Amniotic epithelial cell (primary cell): ENCODE measurements at regions not wholly inside any gene's neighbourhood (a gene's known extent, or its start where the extent isn't known, plus 50 kb on each side); places are given as distances from the start of the nearest gene placed in this dataset.
"Not testable (repeated sequence)": the region's sequence is repeated elsewhere in the genome, so short reads cannot be mapped to it uniquely, and the experiment has no call there.

Experiments used
- DNase-seq: peaks from one replicate; pipeline ENCODE4 v3.0.0-alpha.2; 2010; ENCODE audit warnings: low read depth

- DNase-seq = no peak
Observed at GRCh38 chr22:49697047-49697446, 130.6 kb downstream of the BRD1 start.

GRCh38 chr22:49694462-49695260 is 133.0 kb downstream of the BRD1 start:
- no peak for DNase-seq

DNA sequence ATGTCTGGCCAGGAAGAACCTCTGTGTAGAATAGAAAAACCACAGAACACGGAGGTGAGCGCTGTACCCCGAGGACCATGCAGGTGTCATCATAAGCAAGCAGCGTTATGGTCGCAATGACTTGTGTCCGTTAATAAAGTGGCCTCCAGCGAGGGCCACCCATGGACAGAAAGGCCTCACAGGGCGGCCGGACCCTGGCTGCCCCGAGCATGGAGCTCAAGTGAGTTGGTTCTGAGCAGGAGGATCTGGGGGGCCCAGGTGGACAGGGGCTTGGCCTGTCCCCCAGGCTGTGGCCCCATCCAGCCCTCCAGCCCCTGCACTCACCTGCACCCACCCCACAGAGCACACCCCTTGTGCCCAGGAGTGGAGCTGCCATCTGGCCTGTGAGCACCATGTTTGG is 133.8 kb downstream of the BRD1 start:
- no peak for DNase-seq

DNA sequence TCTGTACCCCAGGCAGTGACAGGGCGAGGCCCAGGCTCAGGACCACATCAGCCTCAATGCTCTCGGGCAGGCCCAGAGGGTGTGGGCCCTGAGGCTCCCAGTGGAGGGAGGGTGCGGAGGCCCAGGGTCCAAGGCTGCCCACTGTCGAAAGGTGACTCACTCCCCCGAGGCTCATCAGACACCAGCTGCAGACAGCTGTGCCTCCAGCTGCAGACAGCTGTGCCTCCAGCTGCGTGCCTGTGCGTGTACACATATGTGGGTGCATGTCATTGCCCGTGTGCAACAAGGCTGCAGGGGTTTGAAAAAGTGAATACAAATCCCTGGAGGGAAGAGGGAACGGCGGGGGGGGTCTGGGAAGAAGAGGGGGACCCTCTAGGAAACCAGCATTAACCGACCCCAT is 134.3 kb downstream of the BRD1 start:
- no peak for DNase-seq

- DNase-seq = no peak
Observed at GRCh38 chr22:49692499-49693225, 135.0 kb downstream of the BRD1 start.

DNA sequence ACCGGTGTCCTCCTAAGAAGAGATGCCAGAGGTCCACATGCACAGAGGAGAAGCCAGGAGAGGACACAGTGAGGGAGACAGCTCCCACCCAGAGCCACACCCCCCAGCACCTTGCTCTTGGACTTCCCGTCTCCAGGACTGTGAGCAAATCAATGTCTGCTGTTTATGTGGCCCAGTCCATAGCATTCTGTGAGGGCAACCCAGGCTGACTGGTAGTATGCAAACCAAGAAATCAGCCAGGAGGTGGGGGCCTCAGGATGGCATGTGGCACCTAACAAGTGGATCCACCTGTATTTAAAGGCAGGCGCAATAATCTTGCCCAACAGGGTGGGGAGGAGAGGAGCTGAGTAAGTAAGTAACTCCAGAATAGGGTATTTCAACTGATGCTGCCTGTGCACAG is 136.4 kb downstream of the BRD1 start:
- DNase-seq = no peak

- no peak for DNase-seq
Observed at GRCh38 chr22:49690454-49690853, 137.2 kb downstream of the BRD1 start.

GRCh38 chr22:49689858-49690257 is 137.8 kb downstream of the BRD1 start:
- DNase-seq = no peak

GRCh38 chr22:49689255-49689770 is 138.4 kb downstream of the BRD1 start:
- no peak for DNase-seq

GRCh38 chr22:49688516-49689254 is 139.0 kb downstream of the BRD1 start:
- no peak for DNase-seq

- DNase-seq = no peak
Observed at GRCh38 chr22:49687786-49688515, 139.7 kb downstream of the BRD1 start.

DNA sequence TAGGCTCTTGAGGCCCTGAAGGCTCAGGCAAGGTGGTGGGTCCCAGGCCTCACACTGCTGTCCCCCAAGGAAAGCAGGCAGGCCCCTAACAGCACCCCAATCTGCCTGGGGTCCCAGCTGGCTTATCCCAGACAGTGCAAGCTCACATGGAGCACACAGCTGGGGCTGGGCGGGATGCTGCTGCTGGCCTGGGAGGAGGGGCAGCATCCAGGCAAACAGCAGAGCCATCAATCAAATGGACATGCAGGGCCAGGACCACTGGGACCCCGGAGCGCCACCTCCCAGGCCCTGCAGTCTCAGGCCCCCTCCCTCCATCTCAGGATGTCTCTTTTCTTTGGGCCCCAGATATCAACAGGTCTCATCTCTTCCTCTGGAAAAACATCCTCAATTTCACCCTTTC is 140.3 kb downstream of the BRD1 start:
- no peak for DNase-seq

GRCh38 chr22:49686495-49687219 is 141.0 kb downstream of the BRD1 start:
- DNase-seq = no peak

GRCh38 chr22:49685686-49686085 is 142.0 kb downstream of the BRD1 start:
- DNase-seq = no peak

DNA sequence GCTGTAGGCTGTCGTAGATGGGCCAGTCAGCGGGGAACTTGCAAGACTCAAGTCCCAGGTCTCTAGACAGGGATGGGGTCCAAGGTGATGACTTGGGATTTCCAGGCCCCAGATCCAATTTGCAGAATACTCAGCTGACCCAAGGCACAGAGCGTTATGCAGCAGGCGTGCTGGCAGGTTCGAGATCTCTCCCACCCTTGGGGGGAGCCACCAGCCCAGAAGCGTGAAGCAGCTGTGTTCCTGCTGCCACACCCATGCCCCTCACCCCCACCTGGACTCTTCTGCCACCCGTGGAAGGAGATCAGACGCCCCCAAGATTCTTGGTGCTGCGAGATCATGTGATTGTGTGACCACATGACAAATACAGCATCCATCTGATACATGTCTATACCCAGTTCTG is 142.6 kb downstream of the BRD1 start:
- DNase-seq = no peak

GRCh38 chr22:49683032-49683431 is 144.6 kb downstream of the BRD1 start:
- DNase-seq = no peak

- not testable (repeated sequence) for DNase-seq
Observed at GRCh38 chr22:49680819-49681218, 146.9 kb downstream of the BRD1 start.

GRCh38 chr22:49678842-49679170 is 148.9 kb downstream of the BRD1 start:
- DNase-seq = no peak

- DNase-seq = no peak
Observed at GRCh38 chr22:49678137-49678841, 149.4 kb downstream of the BRD1 start.

DNA sequence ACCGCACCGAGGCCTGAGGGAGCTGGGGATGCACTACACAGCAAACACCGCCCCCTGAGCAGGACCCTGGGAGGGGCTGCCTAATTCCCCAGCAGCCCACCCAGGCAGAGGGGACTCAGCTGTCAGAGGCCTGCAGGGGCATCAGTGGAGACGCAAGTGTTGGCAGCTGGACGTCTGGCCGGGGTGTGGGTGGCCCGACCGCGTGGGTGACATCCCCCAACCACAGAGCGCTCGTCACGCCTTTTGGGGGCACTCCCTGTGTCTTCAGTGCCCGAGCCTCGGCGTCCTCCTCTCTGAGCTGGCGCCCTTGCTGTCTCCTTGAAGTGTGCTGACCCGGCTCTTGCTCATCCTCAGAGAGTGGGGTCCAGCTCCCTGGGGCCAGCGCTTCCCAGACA is 150.2 kb downstream of the BRD1 start:
- no peak for DNase-seq
